GM12892 (cell line): ENCODE measurements at regions not wholly inside any gene's neighbourhood (a gene's known extent, or its start where the extent isn't known, plus 50 kb on each side); places are given as distances from the start of the nearest gene placed in this dataset.

Experiments used
- POLR2A ChIP-seq: IDR thresholded peaks from 2 replicates; pipeline ENCODE4 v1.6.1; 2011; ENCODE audit warnings: low read depth, low read length, control low read depth
- POLR2AphosphoS5 ChIP-seq: IDR thresholded peaks from 2 replicates; pipeline ENCODE4 v1.6.1; 2011; ENCODE audit warnings: low read depth, low read length, control low read depth

- no peak for TF ChIP-seq POLR2A
- TF ChIP-seq POLR2AphosphoS5 = no peak
These were observed 163.9 kb downstream of the LYPLAL1 start for GRCh38 chr1:219337588-219337987.
